Hepatic stellate cell (primary cell): ENCODE measurements at regions not wholly inside any gene's neighbourhood (a gene's known extent, or its start where the extent isn't known, plus 50 kb on each side); places are given as distances from the start of the nearest gene placed in this dataset.

Source experiments
- DNase-seq: peaks from one replicate; pipeline ENCODE4 v3.0.0; 2011; ENCODE audit warnings: low spot score

GRCh38 chr4:1476140-1476513 lies 69.9 kb upstream of the NKX1-1 start:
- no peak for DNase-seq

- no peak for DNase-seq
Measured at GRCh38 chr4:1475277-1476139, 69.3 kb upstream of the NKX1-1 start.

- DNase-seq, result no peak
Measured at GRCh38 chr4:1474126-1475090, 68.2 kb upstream of the NKX1-1 start.

GRCh38 chr4:1473718-1474117 lies 67.5 kb upstream of the NKX1-1 start:
- no peak for DNase-seq

GRCh38 chr4:1472911-1473518 lies 66.8 kb upstream of the NKX1-1 start:
- DNase-seq, result no peak

- DNase-seq, result no peak
Measured at GRCh38 chr4:1472148-1472797, 66.0 kb upstream of the NKX1-1 start.

GRCh38 chr4:1471443-1472147 lies 65.4 kb upstream of the NKX1-1 start:
- no peak for DNase-seq

- DNase-seq, result no peak
Measured at GRCh38 chr4:1470816-1471442, 64.7 kb upstream of the NKX1-1 start.

- DNase-seq, result no peak
Measured at GRCh38 chr4:1470393-1470670, 64.1 kb upstream of the NKX1-1 start.

- no peak for DNase-seq
Measured at GRCh38 chr4:1469607-1470392, 63.6 kb upstream of the NKX1-1 start.

GRCh38 chr4:1469043-1469442 lies 62.8 kb upstream of the NKX1-1 start:
- DNase-seq, result no peak

GRCh38 chr4:1467581-1468458 lies 61.6 kb upstream of the NKX1-1 start:
- DNase-seq, result no peak

- DNase-seq, result no peak
Measured at GRCh38 chr4:1466863-1467165, 60.6 kb upstream of the NKX1-1 start.

GRCh38 chr4:1466034-1466862 lies 60.0 kb upstream of the NKX1-1 start:
- DNase-seq, result no peak

GRCh38 chr4:1465173-1466033 lies 59.2 kb upstream of the NKX1-1 start:
- no peak for DNase-seq

GRCh38 chr4:1464581-1465171 lies 58.4 kb upstream of the NKX1-1 start:
- DNase-seq, result no peak

- no peak for DNase-seq
Measured at GRCh38 chr4:1463927-1464540, 57.8 kb upstream of the NKX1-1 start.
